ENCODE measurements at regions not wholly inside any gene's neighbourhood (a gene's known extent, or its start where the extent isn't known, plus 50 kb on each side); places are given as distances from the start of the nearest gene placed in this dataset.

- H3K36me3 ChIP-seq = no peaks in the 10 kb centered on the region
These were observed 103.0 kb upstream of the KLF6 start for GRCh38 chr10:3887885-3888476.

GRCh38 chr10:3887404-3887803 lies 102.4 kb upstream of the KLF6 start:
- WGBS = 58% methylated on average over 7 of the region's 7 CpGs
- no peak for DNase-seq (ENCODE audit: low spot score in 2 of 2)

More at GRCh38 chr10:3887885-3888476, 103.0 kb upstream of the KLF6 start:
- Histone ChIP-seq H3K4me3 (no peak overlapping the region), H3K27ac (peak overlapping the region; percentile 74), H3K4me1 (peaks cover 26% of the 10 kb centered on the region), H3K9me3 (no peaks in the 10 kb centered on the region), H3K27me3 (no peaks in the 10 kb centered on the region)
- 23% methylated on average over 9 of the region's 9 CpGs for WGBS
- peak; percentile 99 for TF ChIP-seq EP300 (IDR thresholded peaks at IDR 0.05)
- TF ChIP-seq, protein P1, sequence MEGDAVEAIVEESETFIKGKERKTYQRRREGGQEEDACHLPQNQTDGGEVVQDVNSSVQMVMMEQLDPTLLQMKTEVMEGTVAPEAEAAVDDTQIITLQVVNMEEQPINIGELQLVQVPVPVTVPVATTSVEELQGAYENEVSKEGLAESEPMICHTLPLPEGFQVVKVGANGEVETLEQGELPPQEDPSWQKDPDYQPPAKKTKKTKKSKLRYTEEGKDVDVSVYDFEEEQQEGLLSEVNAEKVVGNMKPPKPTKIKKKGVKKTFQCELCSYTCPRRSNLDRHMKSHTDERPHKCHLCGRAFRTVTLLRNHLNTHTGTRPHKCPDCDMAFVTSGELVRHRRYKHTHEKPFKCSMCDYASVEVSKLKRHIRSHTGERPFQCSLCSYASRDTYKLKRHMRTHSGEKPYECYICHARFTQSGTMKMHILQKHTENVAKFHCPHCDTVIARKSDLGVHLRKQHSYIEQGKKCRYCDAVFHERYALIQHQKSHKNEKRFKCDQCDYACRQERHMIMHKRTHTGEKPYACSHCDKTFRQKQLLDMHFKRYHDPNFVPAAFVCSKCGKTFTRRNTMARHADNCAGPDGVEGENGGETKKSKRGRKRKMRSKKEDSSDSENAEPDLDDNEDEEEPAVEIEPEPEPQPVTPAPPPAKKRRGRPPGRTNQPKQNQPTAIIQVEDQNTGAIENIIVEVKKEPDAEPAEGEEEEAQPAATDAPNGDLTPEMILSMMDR (IDR thresholded peaks at IDR 0.05) = no peak
- no peak for TF ChIP-seq POLR2A (IDR thresholded peaks at IDR 0.05)
- no peak for TF ChIP-seq POLR2AphosphoS5 (IDR thresholded peaks at IDR 0.05)
- DNase-seq (ENCODE audit: low spot score in 2 of 2) = peak in 1 of 2 donors; percentile 81

DNA sequence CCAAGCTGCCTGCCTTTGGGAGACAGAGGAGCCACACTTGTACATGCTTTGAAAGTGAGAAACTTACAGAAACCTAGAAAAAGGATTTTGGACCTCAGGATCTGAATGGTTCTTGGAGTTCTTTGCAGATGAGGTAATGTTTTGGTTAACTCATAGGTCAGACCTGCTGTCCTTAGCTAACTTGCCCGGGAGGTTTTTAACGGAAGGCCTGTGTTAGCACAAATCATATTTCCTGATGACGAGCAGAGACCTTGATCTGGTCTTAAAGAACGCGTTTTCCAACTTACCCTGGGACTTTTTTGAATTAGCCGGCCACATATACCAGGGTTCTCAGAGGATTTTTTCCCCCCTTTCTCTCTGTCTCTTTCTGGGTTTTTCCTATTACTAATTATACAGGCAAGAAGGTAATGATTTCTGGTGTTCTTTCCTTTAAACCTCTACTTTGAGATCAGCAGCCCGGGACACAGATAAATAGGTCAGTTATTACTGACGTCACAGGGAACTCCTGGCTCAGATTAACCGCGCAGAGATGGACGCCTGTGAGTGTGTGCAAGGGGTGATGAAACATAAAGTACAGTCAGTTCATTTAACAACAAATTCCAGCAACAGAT lies 101.7 kb upstream of the KLF6 start:
- H3K4me3 ChIP-seq = no peak overlapping the region
- H3K27me3 ChIP-seq = no peaks in the 10 kb centered on the region
- DNase-seq (ENCODE audit: low spot score in 2 of 2) = no peak
- H3K36me3 ChIP-seq = no peaks in the 10 kb centered on the region
- peak; percentile 57 for TF ChIP-seq EP300 (IDR thresholded peaks at IDR 0.05)
- TF ChIP-seq POLR2AphosphoS5 (IDR thresholded peaks at IDR 0.05) = no peak
- TF ChIP-seq, protein P1 (IDR thresholded peaks at IDR 0.05) = no peak
- TF ChIP-seq POLR2A (IDR thresholded peaks at IDR 0.05) = no peak
- H3K9me3 ChIP-seq = no peaks in the 10 kb centered on the region
- peaks cover 23% of the 10 kb centered on the region for H3K4me1 ChIP-seq
- WGBS = 28% methylated on average over 11 of the region's 11 CpGs
- peak overlapping the region; percentile 74 for H3K27ac ChIP-seq

More at GRCh38 chr10:3887404-3887803, 102.4 kb upstream of the KLF6 start:
- no peak overlapping the region for H3K4me3 ChIP-seq
- H3K9me3 ChIP-seq = no peaks in the 10 kb centered on the region
- H3K27me3 ChIP-seq = no peaks in the 10 kb centered on the region
- H3K4me1 ChIP-seq = peaks cover 23% of the 10 kb centered on the region
- H3K27ac ChIP-seq = peak overlapping the region; percentile 74
- TF ChIP-seq POLR2AphosphoS5 (IDR thresholded peaks at IDR 0.05) (no peak), POLR2A (IDR thresholded peaks at IDR 0.05) (no peak), EP300 (IDR thresholded peaks at IDR 0.05) (no peak)
- TF ChIP-seq, protein P1 (IDR thresholded peaks at IDR 0.05) = no peak
- H3K36me3 ChIP-seq = no peaks in the 10 kb centered on the region

DNA sequence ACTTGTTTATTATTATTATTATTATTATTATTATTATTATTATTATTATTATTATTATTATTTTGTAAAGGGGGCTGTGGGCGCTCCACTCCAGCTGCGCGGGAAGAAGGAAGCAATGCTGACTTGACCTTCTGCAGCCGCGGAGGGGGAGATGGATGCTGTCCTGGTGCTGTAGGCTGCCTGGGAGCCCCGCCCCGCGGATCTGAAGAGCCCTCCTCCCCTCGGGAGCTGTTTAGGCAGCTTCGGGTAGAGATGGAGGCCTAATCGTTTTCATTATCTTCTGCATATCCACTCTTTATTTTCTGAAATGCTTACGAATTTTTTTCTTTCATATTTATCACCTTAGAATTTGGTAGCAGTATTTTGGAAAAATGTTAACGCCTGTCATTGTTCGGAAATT lies 101.2 kb upstream of the KLF6 start:
- DNase-seq (ENCODE audit: low spot score in 2 of 2) = no peak
- H3K36me3 ChIP-seq = no peaks in the 10 kb centered on the region
- no peak for TF ChIP-seq EP300 (IDR thresholded peaks at IDR 0.05)
- no peak for TF ChIP-seq POLR2A (IDR thresholded peaks at IDR 0.05)
- TF ChIP-seq POLR2AphosphoS5 (IDR thresholded peaks at IDR 0.05) = no peak
- peaks cover 23% of the 10 kb centered on the region for H3K4me1 ChIP-seq
- no peaks in the 10 kb centered on the region for H3K27me3 ChIP-seq
- H3K27ac ChIP-seq = peak overlapping the region; percentile 74
- H3K9me3 ChIP-seq = no peaks in the 10 kb centered on the region
- no peak overlapping the region for H3K4me3 ChIP-seq
- 60% methylated on average over 14 of the region's 14 CpGs for WGBS

GRCh38 chr10:3882855-3883254 lies 97.8 kb upstream of the KLF6 start:
- no peaks in the 10 kb centered on the region for H3K9me3 ChIP-seq
- peaks cover 19% of the 10 kb centered on the region for H3K4me1 ChIP-seq
- H3K4me3 ChIP-seq = no peak overlapping the region
- DNase-seq (ENCODE audit: low spot score in 2 of 2) = no peak
- WGBS = 99% methylated on average over 4 of the region's 4 CpGs
- no peaks in the 10 kb centered on the region for H3K27me3 ChIP-seq
- TF ChIP-seq, protein P1 (IDR thresholded peaks at IDR 0.05) = no peak
- TF ChIP-seq POLR2A (IDR thresholded peaks at IDR 0.05) (no peak), POLR2AphosphoS5 (IDR thresholded peaks at IDR 0.05) (no peak), EP300 (IDR thresholded peaks at IDR 0.05) (no peak)
- H3K27ac ChIP-seq = no peak overlapping the region
- H3K36me3 ChIP-seq = no peaks in the 10 kb centered on the region
